ENCODE measurements at regions not wholly inside any gene's neighbourhood (a gene's known extent, or its start where the extent isn't known, plus 50 kb on each side); places are given as distances from the start of the nearest gene placed in this dataset.

GRCh38 chr6:43966853-43967718 lies 160.2 kb downstream of the MRPL14 start:
- DNase-seq (ENCODE audit: low read depth) = no peak

- DNase-seq (ENCODE audit: low read depth) = no peak
Observed at GRCh38 chr6:43966374-43966658, 160.9 kb downstream of the MRPL14 start.

- DNase-seq (ENCODE audit: low read depth) = no peak
Observed at GRCh38 chr6:43965628-43966373, 161.5 kb downstream of the MRPL14 start.

- no peak for DNase-seq (ENCODE audit: low read depth)
Observed at GRCh38 chr6:43964659-43965570, 162.3 kb downstream of the MRPL14 start.

GRCh38 chr6:43963877-43964658 lies 163.2 kb downstream of the MRPL14 start:
- DNase-seq (ENCODE audit: low read depth) = no peak

- no peak for DNase-seq (ENCODE audit: low read depth)
Observed at GRCh38 chr6:43963203-43963602, 164.0 kb downstream of the MRPL14 start.

GRCh38 chr6:43962458-43962857 lies 164.8 kb downstream of the MRPL14 start:
- DNase-seq (ENCODE audit: low read depth) = no peak

- no peak for DNase-seq (ENCODE audit: low read depth)
Observed at GRCh38 chr6:43957273-43957672, 170.0 kb downstream of the MRPL14 start.

GRCh38 chr6:43956478-43956877 lies 170.8 kb downstream of the MRPL14 start:
- no peak for DNase-seq (ENCODE audit: low read depth)

GRCh38 chr6:43954311-43955131 lies 172.7 kb downstream of the MRPL14 start:
- no peak for DNase-seq (ENCODE audit: low read depth)

- DNase-seq (ENCODE audit: low read depth) = no peak
Observed at GRCh38 chr6:43953794-43954310, 173.4 kb downstream of the MRPL14 start.

- no peak for DNase-seq (ENCODE audit: low read depth)
Observed at GRCh38 chr6:43953256-43953655, 174.0 kb downstream of the MRPL14 start.

- DNase-seq (ENCODE audit: low read depth) = no peak
Observed at GRCh38 chr6:43952746-43953145, 174.5 kb downstream of the MRPL14 start.

- no peak for DNase-seq (ENCODE audit: low read depth)
Observed at GRCh38 chr6:43951756-43952675, 175.2 kb downstream of the MRPL14 start.

GRCh38 chr6:43951063-43951755 lies 176.0 kb downstream of the MRPL14 start:
- DNase-seq (ENCODE audit: low read depth) = no peak

GRCh38 chr6:43950731-43951062 lies 176.6 kb downstream of the MRPL14 start:
- DNase-seq (ENCODE audit: low read depth) = no peak

GRCh38 chr6:43950051-43950605 lies 177.1 kb downstream of the MRPL14 start:
- DNase-seq (ENCODE audit: low read depth) = no peak

GRCh38 chr6:43949551-43949991 lies 177.7 kb downstream of the MRPL14 start:
- DNase-seq (ENCODE audit: low read depth) = no peak
